ENCODE measurements at regions not wholly inside any gene's neighbourhood (a gene's known extent, or its start where the extent isn't known, plus 50 kb on each side); places are given as distances from the start of the nearest gene placed in this dataset.

DNA sequence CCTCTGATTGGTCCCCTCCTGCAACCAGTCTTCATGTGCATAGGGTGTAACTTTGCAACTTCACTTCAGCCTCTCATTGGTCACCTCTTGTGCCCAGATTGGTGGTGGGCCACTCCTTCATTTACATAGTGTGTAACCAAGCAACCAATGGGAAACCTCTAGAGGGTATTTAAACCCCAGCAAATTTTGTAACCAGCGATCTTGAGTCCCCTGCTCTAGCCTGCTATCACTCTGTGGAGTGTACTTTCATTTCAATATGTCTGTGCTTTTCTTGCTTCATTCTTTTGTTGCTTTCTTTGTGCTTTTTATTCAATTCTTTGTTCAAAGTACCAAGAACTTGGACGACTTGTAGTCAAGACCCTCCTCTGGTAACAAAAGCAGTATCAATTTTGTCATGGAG, 1336.9 kb upstream of the SPRY2 start:
- intact Hi-C loops (cut with micrococcal nuclease), result no loop called here
- H3K4me1 ChIP-seq (ENCODE audit: control insufficient read depth, insufficient read depth, low read length), result no peaks in the 10 kb centered on the region
- POLR2A ChIA-PET (ENCODE audit: unreplicated experiment), result no interaction called here
- no peak overlapping the region for H2AK9ac ChIP-seq (replicated peaks; ENCODE audit: low read depth, low read length, poor library complexity)
- H3K18ac ChIP-seq (ENCODE audit: low read depth, low read length), result no peak overlapping the region
- no peak overlapping the region for H2BK120ac ChIP-seq (ENCODE audit: low read depth, low read length)
- no peak overlapping the region for H3K56ac ChIP-seq (ENCODE audit: extremely low read depth, insufficient read depth, low read length)
- in situ Hi-C loops (cut with MboI; ENCODE audit: low sequenced_read_pairs), result no loop called here
- H3K23ac ChIP-seq (ENCODE audit: low read depth, low read length), result no peak overlapping the region
- H3K27me3 ChIP-seq (ENCODE audit: control insufficient read depth, insufficient read depth, low read length), result no peaks in the 10 kb centered on the region
- DNase-seq (no peak), ATAC-seq (ENCODE audit: low read depth) (no peak)
- H3K4me3 ChIP-seq (ENCODE audit: insufficient read depth, low read depth, low read length), result no peak overlapping the region
- no peak overlapping the region for H3K4me2 ChIP-seq (ENCODE audit: low read depth, low read length)
- H3K9me3 ChIP-seq (ENCODE audit: control insufficient read depth, insufficient read depth, low read length), result peaks cover 13% of the 10 kb centered on the region
- no CpG with 5 or more reads among the region's 2 CpGs for WGBS, 2 experiments (ENCODE audit: extremely low coverage in 2 of 2, insufficient read length in 1 of 2)
- H2BK5ac ChIP-seq (ENCODE audit: low read depth, low read length, poor library complexity, severe bottlenecking), result no peak overlapping the region
- H3K14ac ChIP-seq (replicated peaks; ENCODE audit: low read depth, low read length), result no peak overlapping the region
- no peaks in the 10 kb centered on the region for H4K20me1 ChIP-seq (ENCODE audit: insufficient read depth, low read length)
- H3K9me1 ChIP-seq (ENCODE audit: insufficient read depth, low read length), result no peaks in the 10 kb centered on the region
- dilution Hi-C loops (cut with HindIII; ENCODE audit: low sequenced_read_pairs, unreplicated experiment), result no loop called here
- H3K9ac ChIP-seq (ENCODE audit: low read depth, low read length), result no peak overlapping the region
- H3K27ac ChIP-seq (ENCODE audit: insufficient read depth, low read length), result no peak overlapping the region
- H2BK15ac ChIP-seq (ENCODE audit: low read depth, low read length), result no peak overlapping the region
- H3K4ac ChIP-seq (ENCODE audit: low read depth, low read length), result no peak overlapping the region
- H3K79me1 ChIP-seq (ENCODE audit: low read depth in 1 of 2, low read length in 2 of 2), result no peaks in the 10 kb centered on the region
- H4K5ac ChIP-seq (ENCODE audit: low read depth, low read length), result no peak overlapping the region
- H2AFZ ChIP-seq (replicated peaks; ENCODE audit: low read length, poor library complexity), result no peak overlapping the region
- no peak overlapping the region for H4K91ac ChIP-seq (ENCODE audit: insufficient read depth, low read depth, low read length)
- no peak for TF ChIP-seq ELK1 (IDR thresholded peaks at IDR 0.05; ENCODE audit: borderline replicate concordance, low read depth, low read length)
- no peak for TF ChIP-seq CHD1 (IDR thresholded peaks at IDR 0.05; ENCODE audit: low read depth, low read length)
- no TSS peak for BruUV-seq (replicated peaks)
- H4K8ac ChIP-seq (ENCODE audit: low read depth in 2 of 2, low read length in 2 of 2), result no peak overlapping the region
- no peak overlapping the region for H2AK5ac ChIP-seq (ENCODE audit: low read depth, low read length)
- CTCF ChIA-PET, result no interaction called here
- H3K36me3 ChIP-seq (ENCODE audit: control insufficient read depth, insufficient read depth, low read length), result no peaks in the 10 kb centered on the region
- no peak overlapping the region for H2BK20ac ChIP-seq (ENCODE audit: low read depth, low read length)

All from IMR-90 (cell line).